ENCODE measurements at regions not wholly inside any gene's neighbourhood (a gene's known extent, or its start where the extent isn't known, plus 50 kb on each side); places are given as distances from the start of the nearest gene placed in this dataset.

- intact Hi-C loops (cut with DNase I), result loop anchor here (5.0 kb wide), 1 partner anchor 91 kb away; no protein-coding TSS in a partner anchor
- Histone ChIP-seq H3K4me3 (no peak overlapping the region), H3K36me3 (no peaks in the 10 kb centered on the region), H3K27ac (replicated peaks in 1 of 4) (peak overlapping the region in 3 of 4 donors; percentile 79 to 83 (median 80)), H3K4me1 (peaks cover 19 to 43% (median 32%) of the 10 kb centered on the region in 4 donors), H3K27me3 (no peaks in the 10 kb centered on the region), H3K9me3 (no peaks in the 10 kb centered on the region)
- no peak for TF ChIP-seq CTCF (IDR thresholded peaks at IDR 0.05)
- no peak for TF ChIP-seq POLR2A (IDR thresholded peaks at IDR 0.05; ENCODE audit: low read depth)
- no peak for TF ChIP-seq EP300 (IDR thresholded peaks at IDR 0.05)
- no peak for TF ChIP-seq POLR2AphosphoS5 (IDR thresholded peaks at IDR 0.05)
- WGBS, result 91% methylated on average over 6 of the region's 6 CpGs
- no peak for DNase-seq (ENCODE audit: extremely low spot score)
Measured at GRCh38 chr2:8581234-8581561, 100.7 kb upstream of the ID2 start.

GRCh38 chr2:8581601-8582041 lies 100.2 kb upstream of the ID2 start:
- Histone ChIP-seq H3K27ac (replicated peaks in 1 of 4) (peak overlapping the region; percentile 75 to 83 (median 80)), H3K36me3 (no peaks in the 10 kb centered on the region), H3K4me3 (no peak overlapping the region), H3K4me1 (peaks cover 19 to 41% (median 36%) of the 10 kb centered on the region in 4 donors), H3K9me3 (no peaks in the 10 kb centered on the region), H3K27me3 (no peaks in the 10 kb centered on the region)
- TF ChIP-seq POLR2AphosphoS5 (IDR thresholded peaks at IDR 0.05) (no peak), POLR2A (IDR thresholded peaks at IDR 0.05; ENCODE audit: low read depth) (no peak), EP300 (IDR thresholded peaks at IDR 0.05) (no peak), CTCF (IDR thresholded peaks at IDR 0.05) (no peak)
- intact Hi-C loops (cut with DNase I), result loop anchor here (5.0 kb wide), 1 partner anchor 91 kb away; no protein-coding TSS in a partner anchor
- DNase-seq (ENCODE audit: extremely low spot score), result no peak
- 95% methylated on average over 3 of the region's 6 CpGs for WGBS

- H3K9me3 ChIP-seq, result no peaks in the 10 kb centered on the region
- no peaks in the 10 kb centered on the region for H3K27me3 ChIP-seq
- 69% methylated on average over 4 of the region's 4 CpGs for WGBS
- DNase-seq (ENCODE audit: extremely low spot score), result no peak
- TF ChIP-seq POLR2A (IDR thresholded peaks at IDR 0.05; ENCODE audit: low read depth) (no peak), CTCF (IDR thresholded peaks at IDR 0.05) (no peak), EP300 (IDR thresholded peaks at IDR 0.05) (no peak), POLR2AphosphoS5 (IDR thresholded peaks at IDR 0.05) (peak in 1 of 2 donors; percentile 32)
- no peaks in the 10 kb centered on the region for H3K36me3 ChIP-seq
- H3K27ac ChIP-seq (replicated peaks in 1 of 4), result peak overlapping the region; percentile 75 to 83 (median 80)
- H3K4me3 ChIP-seq, result no peak overlapping the region
- intact Hi-C loops (cut with DNase I), result loop anchor here (5.0 kb wide), 1 partner anchor 90 kb away; no protein-coding TSS in a partner anchor
- peaks cover 19 to 41% (median 38%) of the 10 kb centered on the region in 4 donors for H3K4me1 ChIP-seq
Measured at GRCh38 chr2:8582191-8582590, 99.7 kb upstream of the ID2 start.

GRCh38 chr2:8582651-8583399 lies 99.0 kb upstream of the ID2 start:
- Histone ChIP-seq H3K27me3 (no peaks in the 10 kb centered on the region), H3K9me3 (no peaks in the 10 kb centered on the region), H3K36me3 (no peaks in the 10 kb centered on the region), H3K4me3 (peak overlapping the region; percentile 26 to 48 (median 37)), H3K4me1 (peaks cover 19 to 41% (median 39%) of the 10 kb centered on the region in 4 donors), H3K27ac (replicated peaks in 1 of 4) (peak overlapping the region; percentile 75 to 83 (median 80))
- intact Hi-C loops (cut with DNase I), result loop anchor here (5.0 kb wide), 1 partner anchor 89 kb away; no protein-coding TSS in a partner anchor
- 96% methylated on average over 12 of the region's 16 CpGs for WGBS
- DNase-seq (ENCODE audit: extremely low spot score), result no peak
- TF ChIP-seq EP300 (IDR thresholded peaks at IDR 0.05) (no peak), CTCF (IDR thresholded peaks at IDR 0.05) (no peak), POLR2AphosphoS5 (IDR thresholded peaks at IDR 0.05) (no peak), POLR2A (IDR thresholded peaks at IDR 0.05; ENCODE audit: low read depth) (no peak)

Measured in esophagus muscularis mucosa (tissue), 4 donors.